T-cell (primary cell): ENCODE measurements at regions not wholly inside any gene's neighbourhood (a gene's known extent, or its start where the extent isn't known, plus 50 kb on each side); places are given as distances from the start of the nearest gene placed in this dataset.

Experiments
- ATAC-seq, 4 experiments: fragments of 200-7000 bp in 3 of 4; fragments of 150-1000 bp in 1 of 4; cut with Tn5 transposase; replicated peaks in 1 of 4; 1 replicate in 3 of 4; 2 replicates in 1 of 4; pipeline ENCODE4 v1.10.0; 2021; ENCODE audit warnings: moderate library complexity in 3 of 4, mild to moderate bottlenecking in 2 of 4, moderate number of reproducible peaks in 1 of 4
- CTCF ChIA-PET, 2 donors: fragments of 300-600 bp; sonication (Branson Sonifier 250); formaldehyde crosslinking; loops; one replicate each; lab custom pipeline; 2022; ENCODE audit warnings: antibody characterized with exemption in 2 of 2; lab: Charles Lee
- POLR2A ChIA-PET, 2 donors: fragments of 300-600 bp; sonication (Branson Sonifier 250); formaldehyde crosslinking; loops; one replicate each; lab custom pipeline; 2022; ENCODE audit warnings: antibody characterized with exemption in 2 of 2; lab: Charles Lee
- DNase-seq, 35 experiments: peaks; one replicate each; pipeline versions ENCODE4 v3.0.0 to v3.0.0-alpha.2; 2013 to 2023
- H3K27ac ChIP-seq: one replicate; pipeline ENCODE4 v1.5.1; 2013; ENCODE audit warnings: low read length
- H3K27me3 ChIP-seq, 2 experiments: replicated peaks in 1 of 2; 1 replicate in 1 of 2; 2 replicates in 1 of 2; pipeline versions ENCODE4 v1.6.1 to v1.7.0; 2013; ENCODE audit warnings: low read length in 1 of 2, mixed read lengths in 1 of 2; ENCODE audit not compliant: control insufficient read depth in 2 of 2, insufficient read depth in 2 of 2; ENCODE audit errors: extremely low read depth in 1 of 2
- H3K36me3 ChIP-seq, 2 donors: 1 replicate in 1 of 2; 2 replicates in 1 of 2; pipeline versions ENCODE4 v1.6.1 to v1.7.0; 2013; ENCODE audit warnings: low read length in 1 of 2; ENCODE audit not compliant: control insufficient read depth in 2 of 2, insufficient read depth in 1 of 2; ENCODE audit errors: extremely low read depth in 1 of 2
- H3K4me1 ChIP-seq, 2 experiments: 1 replicate in 1 of 2; 2 replicates in 1 of 2; pipeline versions ENCODE4 v1.6.1 to v1.7.0; 2013; ENCODE audit warnings: low read length in 2 of 2, mixed read lengths in 1 of 2; ENCODE audit not compliant: insufficient read depth in 2 of 2, control insufficient read depth in 1 of 2; ENCODE audit errors: extremely low read depth in 1 of 2
- H3K4me3 ChIP-seq, 2 donors: 1 replicate in 1 of 2; 2 replicates in 1 of 2; pipeline versions ENCODE4 v1.5.1 to v1.7.0; 2013; ENCODE audit warnings: mild to moderate bottlenecking in 2 of 2, low read length in 1 of 2, moderate library complexity in 1 of 2; ENCODE audit not compliant: control insufficient read depth in 1 of 2; ENCODE audit errors: extremely low read depth in 1 of 2
- H3K9me3 ChIP-seq: 2 replicates; pipeline ENCODE4 v1.7.0; 2013
- H3K27ac Mint-ChIP-seq, 2 donors: one replicate each; pipeline ENCODE4 v1.8.0; 2020 to 2021; ENCODE audit warnings: mild to moderate bottlenecking in 2 of 2, mixed read lengths in 2 of 2
- H3K27me3 Mint-ChIP-seq, 2 donors: one replicate each; pipeline ENCODE4 v1.8.0; 2021 to 2022; ENCODE audit warnings: mixed read lengths in 2 of 2
- H3K36me3 Mint-ChIP-seq: one replicate; pipeline ENCODE4 v1.8.0; 2021; ENCODE audit warnings: mixed read lengths
- H3K4me1 Mint-ChIP-seq, 3 donors: one replicate each; pipeline ENCODE4 v1.8.0; 2020 to 2022; ENCODE audit warnings: mixed read lengths in 3 of 3, mild to moderate bottlenecking in 1 of 3
- H3K4me3 Mint-ChIP-seq, 3 donors: one replicate each; pipeline ENCODE4 v1.8.0; 2020 to 2022; ENCODE audit warnings: mild to moderate bottlenecking in 3 of 3, mixed read lengths in 3 of 3, moderate library complexity in 3 of 3
- H3K9me3 Mint-ChIP-seq, 3 donors: one replicate each; pipeline ENCODE4 v1.8.0; 2020 to 2022; ENCODE audit warnings: mixed read lengths in 3 of 3
- WGBS: methylation state at CpG from one replicate; pipeline ENCODE4 v1.1.5; 2013; ENCODE audit warnings: missing lambda C conversion rate; ENCODE audit not compliant: insufficient coverage; 5-methylcytosine and 5-hydroxymethylcytosine counted together

GRCh38 chr13:61975001-61975400, 559.4 kb upstream of the PCDH20 start:
- ATAC-seq (no peak), DNase-seq (no peak)
- no peak overlapping the region for H3K4me3 ChIP-seq
- no peak overlapping the region for H3K27ac ChIP-seq
- POLR2A ChIA-PET, result no interaction called here
- H3K36me3 ChIP-seq, result no peaks in the 10 kb centered on the region
- H3K4me1 Mint-ChIP-seq, result no peaks in the 10 kb centered on the region
- CTCF ChIA-PET, result no interaction called here
- no peaks in the 10 kb centered on the region for H3K27me3 ChIP-seq
- WGBS, result no CpG with 5 or more reads among the region's 3 CpGs
- no peak overlapping the region for H3K27ac Mint-ChIP-seq
- H3K4me3 Mint-ChIP-seq, result no peak overlapping the region
- no peaks in the 10 kb centered on the region for H3K36me3 Mint-ChIP-seq
- no peaks in the 10 kb centered on the region for H3K27me3 Mint-ChIP-seq
- no peaks in the 10 kb centered on the region for H3K9me3 ChIP-seq
- peaks cover 4 to 20% (median 14%) of the 10 kb centered on the region in 3 donors for H3K9me3 Mint-ChIP-seq
- H3K4me1 ChIP-seq, result no peaks in the 10 kb centered on the region

DNA sequence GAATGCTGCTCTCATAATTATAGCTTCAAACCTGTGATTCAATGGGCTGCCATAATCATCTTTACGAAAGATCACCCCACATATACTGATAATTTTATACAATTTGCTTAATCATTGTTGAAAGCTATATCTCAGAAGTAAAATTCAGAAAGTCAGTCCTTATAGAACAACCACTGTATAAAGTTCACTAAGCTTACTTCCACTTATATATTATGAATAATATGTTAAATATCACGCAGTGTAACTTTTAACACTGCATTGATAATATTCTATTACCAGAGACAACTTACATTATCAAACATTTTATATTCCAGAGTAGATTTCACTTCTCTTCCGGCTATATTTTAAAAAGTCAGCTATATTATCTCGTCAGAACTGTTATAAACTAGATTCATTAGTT, 550.1 kb upstream of the PCDH20 start:
- H3K9me3 ChIP-seq, result no peaks in the 10 kb centered on the region
- WGBS, result no CpG with 5 or more reads among the region's 4 CpGs
- H3K36me3 ChIP-seq, result no peaks in the 10 kb centered on the region
- no peak for DNase-seq
- H3K9me3 Mint-ChIP-seq, result peaks cover 0 to 13% (median 3%) of the 10 kb centered on the region in 3 donors
- no peaks in the 10 kb centered on the region for H3K4me1 Mint-ChIP-seq
- H3K27me3 Mint-ChIP-seq, result no peaks in the 10 kb centered on the region
- POLR2A ChIA-PET, result no interaction called here
- H3K4me3 ChIP-seq, result no peak overlapping the region
- H3K27ac ChIP-seq, result no peak overlapping the region
- H3K36me3 Mint-ChIP-seq, result no peaks in the 10 kb centered on the region
- no peaks in the 10 kb centered on the region for H3K27me3 ChIP-seq
- ATAC-seq, result no peak
- H3K4me3 Mint-ChIP-seq, result no peak overlapping the region
- H3K4me1 ChIP-seq, result no peaks in the 10 kb centered on the region
- CTCF ChIA-PET, result no interaction called here
- no peak overlapping the region for H3K27ac Mint-ChIP-seq

- Mint-ChIP-seq H3K4me3 (no peak overlapping the region), H3K9me3 (peaks cover 5 to 9% (median 5%) of the 10 kb centered on the region in 3 donors), H3K27ac (no peak overlapping the region), H3K4me1 (no peaks in the 10 kb centered on the region), H3K27me3 (no peaks in the 10 kb centered on the region), H3K36me3 (no peaks in the 10 kb centered on the region)
- POLR2A ChIA-PET, result interaction anchor here in 1 of 2 donors (0.5 kb wide), 1 partner anchor 10 kb away, joined by 3 read pairs; no protein-coding TSS in a partner anchor
- Histone ChIP-seq H3K4me3 (no peak overlapping the region), H3K36me3 (no peaks in the 10 kb centered on the region), H3K27me3 (no peaks in the 10 kb centered on the region), H3K9me3 (no peaks in the 10 kb centered on the region), H3K27ac (no peak overlapping the region), H3K4me1 (no peaks in the 10 kb centered on the region)
- ATAC-seq (no peak), DNase-seq (no peak)
- CTCF ChIA-PET, result interaction anchor here in 1 of 2 donors (0.7 kb wide), 1 partner anchor 30 kb away, joined by 4 read pairs; no protein-coding TSS in a partner anchor
Observed at GRCh38 chr13:61960981-61961380, 545.3 kb upstream of the PCDH20 start.

DNA sequence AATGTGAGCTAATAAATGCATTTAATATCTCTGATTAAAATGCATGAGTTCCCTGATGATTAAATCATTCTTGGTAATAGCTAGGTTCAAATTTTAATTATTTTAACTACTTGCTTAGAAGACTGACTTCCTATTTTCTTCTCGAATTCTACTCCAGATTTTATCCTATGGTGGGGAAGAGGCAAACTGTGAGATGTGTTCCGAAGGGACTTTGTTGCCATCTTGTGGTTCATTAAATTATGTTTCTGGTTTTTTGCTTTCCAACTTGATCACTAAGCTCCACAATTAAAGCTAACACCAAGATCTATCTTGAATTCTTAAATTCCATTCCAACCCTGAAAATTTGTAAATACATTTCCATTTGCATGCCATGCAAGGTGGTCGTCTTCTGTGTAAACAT, 538.4 kb upstream of the PCDH20 start:
- POLR2A ChIA-PET, result no interaction called here
- Mint-ChIP-seq H3K27ac (no peak overlapping the region), H3K4me3 (no peak overlapping the region), H3K9me3 (peaks cover 0 to 5% (median 0%) of the 10 kb centered on the region in 3 donors), H3K36me3 (no peaks in the 10 kb centered on the region), H3K4me1 (no peaks in the 10 kb centered on the region), H3K27me3 (no peaks in the 10 kb centered on the region)
- no peak for DNase-seq
- H3K27me3 ChIP-seq, result no peaks in the 10 kb centered on the region
- no peaks in the 10 kb centered on the region for H3K9me3 ChIP-seq
- H3K4me1 ChIP-seq, result no peaks in the 10 kb centered on the region
- ATAC-seq, result no peak
- no peak overlapping the region for H3K4me3 ChIP-seq
- H3K36me3 ChIP-seq, result no peaks in the 10 kb centered on the region
- 20% methylated on average over 1 of the region's 3 CpGs for WGBS
- H3K27ac ChIP-seq, result no peak overlapping the region
- CTCF ChIA-PET, result no interaction called here

DNA sequence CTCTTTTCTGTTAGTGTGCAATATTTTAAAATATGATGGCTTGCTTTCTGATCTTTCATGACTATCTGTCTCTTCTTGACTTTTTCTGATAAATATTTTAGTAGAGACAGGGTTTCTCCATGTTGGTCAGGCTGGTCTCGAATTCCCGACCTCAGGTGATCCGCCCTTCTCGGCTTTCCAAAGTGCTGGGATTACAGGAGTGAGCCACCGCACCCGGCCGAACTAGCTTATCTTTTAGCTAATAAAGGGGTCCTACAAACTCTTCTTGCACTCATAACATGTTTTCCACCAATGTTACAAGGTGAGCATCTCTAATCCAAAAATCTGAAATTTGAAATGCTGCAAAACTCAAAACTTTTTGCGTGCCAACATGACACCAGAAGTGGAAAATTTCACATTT, 535.2 kb upstream of the PCDH20 start:
- Histone ChIP-seq H3K36me3 (no peaks in the 10 kb centered on the region), H3K4me3 (no peak overlapping the region), H3K27ac (no peak overlapping the region), H3K9me3 (no peaks in the 10 kb centered on the region), H3K27me3 (no peaks in the 10 kb centered on the region), H3K4me1 (no peaks in the 10 kb centered on the region)
- ChIA-PET CTCF (no interaction called here), POLR2A (no interaction called here)
- Mint-ChIP-seq H3K9me3 (peaks cover 0 to 9% (median 0%) of the 10 kb centered on the region in 3 donors), H3K4me3 (no peak overlapping the region), H3K27ac (no peak overlapping the region), H3K36me3 (no peaks in the 10 kb centered on the region), H3K27me3 (no peaks in the 10 kb centered on the region), H3K4me1 (no peaks in the 10 kb centered on the region)
- DNase-seq, result no peak
- no peak for ATAC-seq
- 100% methylated on average over 3 of the region's 8 CpGs for WGBS

GRCh38 chr13:61944329-61944929, 528.8 kb upstream of the PCDH20 start:
- Mint-ChIP-seq H3K4me3 (no peak overlapping the region), H3K27ac (no peak overlapping the region), H3K27me3 (no peaks in the 10 kb centered on the region), H3K9me3 (peaks cover 17 to 37% (median 20%) of the 10 kb centered on the region in 3 donors), H3K4me1 (no peaks in the 10 kb centered on the region), H3K36me3 (no peaks in the 10 kb centered on the region)
- ATAC-seq, result no peak
- H3K4me3 ChIP-seq, result no peak overlapping the region
- H3K27me3 ChIP-seq, result no peaks in the 10 kb centered on the region
- H3K27ac ChIP-seq, result no peak overlapping the region
- POLR2A ChIA-PET, result no interaction called here
- CTCF ChIA-PET, result no interaction called here
- no peak for DNase-seq
- WGBS, result no CpG with 5 or more reads among the region's 7 CpGs
- no peaks in the 10 kb centered on the region for H3K9me3 ChIP-seq
- H3K36me3 ChIP-seq, result no peaks in the 10 kb centered on the region
- H3K4me1 ChIP-seq, result no peaks in the 10 kb centered on the region

DNA sequence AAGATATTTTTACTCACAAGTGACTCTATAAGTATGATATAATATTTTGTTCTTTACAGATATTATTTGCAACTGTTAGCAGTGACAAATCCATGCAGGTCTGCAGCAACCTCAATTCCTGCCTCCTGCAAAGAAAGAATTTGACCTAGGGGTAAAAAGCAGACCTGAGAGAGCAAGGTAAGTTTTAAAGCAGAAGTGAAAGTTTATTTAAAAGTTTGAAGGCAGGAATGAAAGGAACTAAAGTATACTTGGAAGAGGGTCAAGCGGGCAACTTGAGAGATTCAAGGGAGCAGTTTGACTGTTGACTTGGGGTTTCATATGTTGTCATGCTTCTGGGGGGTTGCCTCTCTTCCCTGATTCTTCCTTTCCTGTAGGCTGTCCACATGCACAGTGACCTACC, 520.1 kb upstream of the PCDH20 start:
- Mint-ChIP-seq H3K27me3 (no peaks in the 10 kb centered on the region), H3K36me3 (no peaks in the 10 kb centered on the region), H3K4me3 (no peak overlapping the region), H3K9me3 (peaks cover 4 to 13% (median 12%) of the 10 kb centered on the region in 3 donors), H3K4me1 (no peaks in the 10 kb centered on the region), H3K27ac (no peak overlapping the region)
- Histone ChIP-seq H3K36me3 (no peaks in the 10 kb centered on the region), H3K4me1 (no peaks in the 10 kb centered on the region), H3K4me3 (no peak overlapping the region), H3K27ac (no peak overlapping the region), H3K27me3 (no peaks in the 10 kb centered on the region), H3K9me3 (no peaks in the 10 kb centered on the region)
- POLR2A ChIA-PET, result no interaction called here
- WGBS, result 100% methylated on average over 1 of the region's 1 CpG
- DNase-seq (no peak), ATAC-seq (no peak)
- CTCF ChIA-PET, result no interaction called here
